SJSA1 (cell line): ENCODE measurements at regions not wholly inside any gene's neighbourhood (a gene's known extent, or its start where the extent isn't known, plus 50 kb on each side); places are given as distances from the start of the nearest gene placed in this dataset.

Experiments used
- DNase-seq, 2 experiments: peaks; one replicate each; pipeline ENCODE4 v3.0.0-alpha.2; 2015 to 2020; ENCODE audit warnings: low spot score in 2 of 2, low read depth in 1 of 2
- H3K27ac ChIP-seq: fragments of 250-450 bp; sonication (Bioruptor Pico); 2 replicates; pipeline ENCODE4 v1.5.1; 2020; ENCODE audit warnings: mild to moderate bottlenecking, moderate library complexity
- H3K27me3 ChIP-seq: fragments of 250-450 bp; sonication (Bioruptor Pico); replicated peaks from 2 replicates; pipeline ENCODE4 v1.5.1; 2020; ENCODE audit warnings: mild to moderate bottlenecking, moderate library complexity
- H3K36me3 ChIP-seq: fragments of 250-450 bp; sonication (Bioruptor Pico); 2 replicates; pipeline ENCODE4 v1.5.1; 2020; ENCODE audit warnings: mild to moderate bottlenecking
- H3K4me1 ChIP-seq: fragments of 250-450 bp; sonication (Bioruptor Pico); replicated peaks from 2 replicates; pipeline ENCODE4 v1.6.1; 2021; ENCODE audit warnings: mild to moderate bottlenecking
- H3K4me3 ChIP-seq: fragments of 250-450 bp; sonication (Bioruptor Pico); 2 replicates; pipeline ENCODE4 v1.5.1; 2020; ENCODE audit warnings: mild to moderate bottlenecking
- H3K9me3 ChIP-seq: fragments of 250-450 bp; sonication (Bioruptor Pico); replicated peaks from 2 replicates; pipeline ENCODE4 v1.5.1; 2020; ENCODE audit warnings: mild to moderate bottlenecking

GRCh38 chr10:111856631-111857030 is 326.9 kb downstream of the GPAM start:
- Histone ChIP-seq H3K4me3 (no peak overlapping the region), H3K4me1 (no peaks in the 10 kb centered on the region), H3K27ac (no peak overlapping the region), H3K9me3 (no peaks in the 10 kb centered on the region), H3K36me3 (no peaks in the 10 kb centered on the region), H3K27me3 (no peaks in the 10 kb centered on the region)
- DNase-seq = no peak

- Histone ChIP-seq H3K4me1 (no peaks in the 10 kb centered on the region), H3K9me3 (no peaks in the 10 kb centered on the region), H3K27me3 (no peaks in the 10 kb centered on the region), H3K4me3 (no peak overlapping the region), H3K27ac (no peak overlapping the region), H3K36me3 (no peaks in the 10 kb centered on the region)
- no peak for DNase-seq
These were observed 318.0 kb downstream of the GPAM start for GRCh38 chr10:111865550-111865949.

- Histone ChIP-seq H3K9me3 (no peaks in the 10 kb centered on the region), H3K36me3 (no peaks in the 10 kb centered on the region), H3K4me3 (no peak overlapping the region), H3K4me1 (no peaks in the 10 kb centered on the region), H3K27ac (no peak overlapping the region), H3K27me3 (no peaks in the 10 kb centered on the region)
- no peak for DNase-seq
These were observed 312.1 kb downstream of the GPAM start for GRCh38 chr10:111871458-111871857.

GRCh38 chr10:111872591-111872990 is 311.0 kb downstream of the GPAM start:
- Histone ChIP-seq H3K27me3 (no peaks in the 10 kb centered on the region), H3K36me3 (no peaks in the 10 kb centered on the region), H3K4me1 (no peaks in the 10 kb centered on the region), H3K9me3 (no peaks in the 10 kb centered on the region), H3K27ac (no peak overlapping the region), H3K4me3 (no peak overlapping the region)
- no peak for DNase-seq

GRCh38 chr10:111873041-111873440 is 310.5 kb downstream of the GPAM start:
- Histone ChIP-seq H3K27ac (no peak overlapping the region), H3K36me3 (no peaks in the 10 kb centered on the region), H3K4me3 (no peak overlapping the region), H3K9me3 (no peaks in the 10 kb centered on the region), H3K4me1 (no peaks in the 10 kb centered on the region), H3K27me3 (no peaks in the 10 kb centered on the region)
- DNase-seq = no peak

GRCh38 chr10:111873621-111874135 is 309.9 kb downstream of the GPAM start:
- no peak overlapping the region for H3K27ac ChIP-seq
- H3K27me3 ChIP-seq = no peaks in the 10 kb centered on the region
- H3K4me1 ChIP-seq = no peaks in the 10 kb centered on the region
- H3K36me3 ChIP-seq = no peaks in the 10 kb centered on the region
- H3K4me3 ChIP-seq = no peak overlapping the region
- H3K9me3 ChIP-seq = no peaks in the 10 kb centered on the region
- no peak for DNase-seq

- H3K27ac ChIP-seq = no peak overlapping the region
- H3K27me3 ChIP-seq = no peaks in the 10 kb centered on the region
- H3K4me3 ChIP-seq = no peak overlapping the region
- H3K36me3 ChIP-seq = no peaks in the 10 kb centered on the region
- H3K9me3 ChIP-seq = no peaks in the 10 kb centered on the region
- no peak for DNase-seq
- no peaks in the 10 kb centered on the region for H3K4me1 ChIP-seq
These were observed 309.0 kb downstream of the GPAM start for GRCh38 chr10:111874576-111874975.

GRCh38 chr10:111875725-111876124 is 307.8 kb downstream of the GPAM start:
- Histone ChIP-seq H3K4me3 (no peak overlapping the region), H3K27me3 (no peaks in the 10 kb centered on the region), H3K27ac (no peak overlapping the region), H3K4me1 (no peaks in the 10 kb centered on the region), H3K9me3 (no peaks in the 10 kb centered on the region), H3K36me3 (no peaks in the 10 kb centered on the region)
- no peak for DNase-seq

GRCh38 chr10:111877258-111877657 is 306.3 kb downstream of the GPAM start:
- Histone ChIP-seq H3K27ac (no peak overlapping the region), H3K27me3 (no peaks in the 10 kb centered on the region), H3K4me3 (no peak overlapping the region), H3K9me3 (no peaks in the 10 kb centered on the region), H3K4me1 (no peaks in the 10 kb centered on the region), H3K36me3 (no peaks in the 10 kb centered on the region)
- DNase-seq = no peak

GRCh38 chr10:111879969-111880368 is 303.6 kb downstream of the GPAM start:
- Histone ChIP-seq H3K9me3 (no peaks in the 10 kb centered on the region), H3K4me3 (no peak overlapping the region), H3K27ac (no peak overlapping the region), H3K27me3 (no peaks in the 10 kb centered on the region), H3K4me1 (no peaks in the 10 kb centered on the region), H3K36me3 (no peaks in the 10 kb centered on the region)
- DNase-seq = no peak

GRCh38 chr10:111885046-111885445 is 298.5 kb downstream of the GPAM start:
- Histone ChIP-seq H3K4me3 (no peak overlapping the region), H3K9me3 (no peaks in the 10 kb centered on the region), H3K27ac (no peak overlapping the region), H3K36me3 (no peaks in the 10 kb centered on the region), H3K4me1 (no peaks in the 10 kb centered on the region), H3K27me3 (no peaks in the 10 kb centered on the region)
- no peak for DNase-seq

GRCh38 chr10:111885919-111886318 is 297.6 kb downstream of the GPAM start:
- Histone ChIP-seq H3K27me3 (no peaks in the 10 kb centered on the region), H3K36me3 (no peaks in the 10 kb centered on the region), H3K9me3 (no peaks in the 10 kb centered on the region), H3K27ac (no peak overlapping the region), H3K4me3 (no peak overlapping the region), H3K4me1 (no peaks in the 10 kb centered on the region)
- DNase-seq = no peak

- Histone ChIP-seq H3K9me3 (no peaks in the 10 kb centered on the region), H3K27me3 (no peaks in the 10 kb centered on the region), H3K27ac (no peak overlapping the region), H3K4me3 (no peak overlapping the region), H3K36me3 (no peaks in the 10 kb centered on the region), H3K4me1 (no peaks in the 10 kb centered on the region)
- no peak for DNase-seq
These were observed 296.3 kb downstream of the GPAM start for GRCh38 chr10:111887266-111887665.

- Histone ChIP-seq H3K27me3 (no peaks in the 10 kb centered on the region), H3K4me1 (no peaks in the 10 kb centered on the region), H3K9me3 (no peaks in the 10 kb centered on the region), H3K4me3 (no peak overlapping the region), H3K36me3 (no peaks in the 10 kb centered on the region), H3K27ac (no peak overlapping the region)
- DNase-seq = no peak
These were observed 293.5 kb downstream of the GPAM start for GRCh38 chr10:111890046-111890445.

GRCh38 chr10:111916011-111916410 is 267.6 kb downstream of the GPAM start:
- H3K4me1 ChIP-seq = no peaks in the 10 kb centered on the region

More at GRCh38 chr10:111916011-111916410, 267.6 kb downstream of the GPAM start:
- H3K4me3 ChIP-seq = no peak overlapping the region
- no peak for DNase-seq
- H3K9me3 ChIP-seq = no peaks in the 10 kb centered on the region
- H3K27me3 ChIP-seq = 0 out of 2 replicates have a peak, but pooled peaks cover 4% of the 10 kb centered on the region
- H3K27ac ChIP-seq = no peak overlapping the region
- H3K36me3 ChIP-seq = no peaks in the 10 kb centered on the region
